HepG2 (cell line): ENCODE measurements at regions not wholly inside any gene's neighbourhood (a gene's known extent, or its start where the extent isn't known, plus 50 kb on each side); places are given as distances from the start of the nearest gene placed in this dataset.

Experiments
- ATAC-seq: fragments of 200-7000 bp; cut with Tn5 transposase; 3 replicates; pipeline ENCODE4 v1.9.1; 2020; ENCODE audit warnings: mild to moderate bottlenecking, moderate library complexity
- BruUV-seq: library from RNA; stranded (reverse); fragments of 400-500 nt; replicated peaks from 2 replicates; lab custom pipeline; 2021; lab: Mats Ljungman, UMichigan
- CTCF ChIA-PET: fragments of 300-600 bp; formaldehyde crosslinking; extraction: SDS; loops from one replicate; lab custom pipeline; 2021; ENCODE audit warnings: low total read pairs, inconsistent platforms, low intra/inter-chr PET ratio; lab: Yijun Ruan, JAX
- POLR2A ChIA-PET: fragments of 350-600 bp; sonication (Branson Sonifier 250); formaldehyde crosslinking; loops from one replicate; lab custom pipeline; 2020; ENCODE audit warnings: antibody characterized with exemption, inconsistent platforms; lab: Yijun Ruan, JAX
- DNase-seq: peaks from one replicate; pipeline ENCODE4 v3.0.0-alpha.2; 2015; ENCODE audit warnings: low spot score
- FAIRE-seq: peaks from 3 replicates; lab custom pipeline; 2011; peaks lifted over from hg19 to GRCh38; lab: Jason Lieb, UNC
- H2AFZ ChIP-seq: one replicate; pipeline ENCODE4 v1.6.1; 2011; ENCODE audit warnings: low read length, inconsistent platforms
- H3K27ac ChIP-seq: fragments of 300-600 bp; 3 replicates; pipeline ENCODE4 v1.8.0; 2011; ENCODE audit warnings: mixed run types, mild to moderate bottlenecking, mixed read lengths, low read length, inconsistent platforms; ENCODE audit not compliant: insufficient read depth; ENCODE audit errors: extremely low read length
- H3K27me3 ChIP-seq, 2 experiments: fragments of 200-600 bp in 1 of 2; 2 replicates in 1 of 2; 3 replicates in 1 of 2; pipeline versions ENCODE4 v1.6.0 to v1.8.0; 2011; ENCODE audit warnings: low read length in 2 of 2, mild to moderate bottlenecking in 2 of 2, moderate library complexity in 2 of 2, inconsistent platforms in 1 of 2; ENCODE audit not compliant: insufficient read depth in 2 of 2, control insufficient read depth in 1 of 2
- H3K36me3 ChIP-seq, 2 experiments: fragments of 200-600 bp in 1 of 2; replicated peaks in 1 of 2; 2 replicates in 1 of 2; 3 replicates in 1 of 2; pipeline versions ENCODE4 v1.5.1 to v1.8.0; 2011; ENCODE audit warnings: low read length in 2 of 2, inconsistent platforms in 1 of 2; ENCODE audit not compliant: insufficient read depth in 2 of 2, control insufficient read depth in 1 of 2
- H3K4me1 ChIP-seq: 2 replicates; pipeline ENCODE4 v1.5.1; 2012; ENCODE audit warnings: low read length, inconsistent platforms; ENCODE audit not compliant: insufficient read depth
- H3K4me2 ChIP-seq: 2 replicates; pipeline ENCODE4 v1.6.0; 2011; ENCODE audit warnings: low read depth, low read length, inconsistent platforms
- H3K4me3 ChIP-seq, 3 experiments: fragments of 200-600 bp in 1 of 3; sonication (generic), shearing (Covaris generic) in 1 of 3; replicated peaks in 1 of 3; 2 replicates each; pipeline ENCODE4 v1.5.1; 2011 to 2016; ENCODE audit warnings: low read length in 3 of 3, inconsistent platforms in 2 of 3, low read depth in 2 of 3, mild to moderate bottlenecking in 2 of 3, control low read depth in 1 of 3, mixed read lengths in 1 of 3; ENCODE audit not compliant: insufficient read depth in 1 of 3
- H3K79me2 ChIP-seq: one replicate; pipeline ENCODE4 v1.6.1; 2011; ENCODE audit warnings: low read length, inconsistent platforms; ENCODE audit not compliant: insufficient read depth
- H3K9ac ChIP-seq: 2 replicates; pipeline ENCODE4 v1.6.0; 2011; ENCODE audit warnings: mild to moderate bottlenecking, low read depth, low read length, inconsistent platforms; ENCODE audit not compliant: insufficient read depth
- H3K9me3 ChIP-seq: 2 replicates; pipeline ENCODE4 v1.5.1; 2012; ENCODE audit warnings: mild to moderate bottlenecking, low read length
- H4K20me1 ChIP-seq: 2 replicates; pipeline ENCODE4 v1.6.0; 2011; ENCODE audit warnings: inconsistent platforms, mild to moderate bottlenecking, low read length, moderate library complexity; ENCODE audit not compliant: insufficient read depth
- BHLHE40 ChIP-seq: IDR thresholded peaks from 2 replicates; pipeline ENCODE4 v1.6.1; 2011; ENCODE audit warnings: low read length, improper control_type of control experiment
- CEBPG ChIP-seq: IDR thresholded peaks from 2 replicates; pipeline ENCODE4 v1.6.1; 2016
- ESRRA ChIP-seq: sonication (generic); formaldehyde crosslinking; IDR thresholded peaks from 2 replicates; pipeline ENCODE4 v1.5.1; 2020; ENCODE audit warnings: mild to moderate bottlenecking, low read depth, missing genetic modification reagents
- MEIS2 ChIP-seq: sonication (generic); formaldehyde crosslinking; IDR thresholded peaks from 2 replicates; pipeline ENCODE4 v1.9.0; 2021; ENCODE audit warnings: mild to moderate bottlenecking, missing genetic modification reagents
- MXD4 ChIP-seq: IDR thresholded peaks from 2 replicates; pipeline ENCODE4 v1.6.1; 2016; ENCODE audit warnings: mild to moderate bottlenecking, missing biosample characterization, missing genetic modification reagents
- RBFOX2 ChIP-seq: fragments of 200-400 bp; formaldehyde crosslinking; IDR thresholded peaks from 2 replicates; pipeline ENCODE4 v1.6.1; 2017; ENCODE audit warnings: low read depth, mild to moderate bottlenecking, low read length
- RCOR2 ChIP-seq: IDR thresholded peaks from 2 replicates; pipeline ENCODE4 v1.6.1; 2016; ENCODE audit warnings: missing biosample characterization, missing genetic modification reagents
- REPIN1 ChIP-seq: sonication (generic); formaldehyde crosslinking; IDR thresholded peaks from 2 replicates; pipeline ENCODE4 v1.8.0; 2022; ENCODE audit warnings: missing genetic modification reagents, low read depth, mild to moderate bottlenecking, borderline replicate concordance
- SRSF1 ChIP-seq: fragments of 200-400 bp; formaldehyde crosslinking; optimal IDR thresholded peaks from 2 replicates; pipeline ENCODE3; 2017; ENCODE audit warnings: mild to moderate bottlenecking, low read depth, low read length, moderate library complexity
- ZMAT5 ChIP-seq: sonication (generic); formaldehyde crosslinking; IDR thresholded peaks from 2 replicates; pipeline ENCODE4 v1.5.0; 2020; ENCODE audit warnings: mild to moderate bottlenecking, low read depth, missing genetic modification reagents, borderline replicate concordance
- ZMYM4 ChIP-seq: sonication (generic); formaldehyde crosslinking; IDR thresholded peaks from 2 replicates; pipeline ENCODE4 v1.8.1; 2023; ENCODE audit warnings: mild to moderate bottlenecking, missing genetic modification reagents
- WGBS: methylation state at CpG from one replicate; pipeline ENCODE4 v1.1.6; 2017; ENCODE audit warnings: low lambda C conversion rate; 5-methylcytosine and 5-hydroxymethylcytosine counted together
- in situ Hi-C: cut with HindIII; loops from 2 replicates; pipeline ENCODE4 v1.10.0; 2017; ENCODE audit warnings: low pct_unique_long_range_greater_than_20kb; ENCODE audit not compliant: extremely low pct_ligation_motif_present
- intact Hi-C: fragments of 100-400 bp; cut with micrococcal nuclease; formaldehyde crosslinking; loops from one replicate; pipeline ENCODE4 v1.10.0; 2022; ENCODE audit not compliant: unreplicated experiment
- TF ChIP-seq, protein P1 (sequence below): sonication (generic); formaldehyde crosslinking; IDR thresholded peaks from 2 replicates; pipeline ENCODE4 v1.4.0; 2020; ENCODE audit warnings: missing genetic modification reagents

DNA sequence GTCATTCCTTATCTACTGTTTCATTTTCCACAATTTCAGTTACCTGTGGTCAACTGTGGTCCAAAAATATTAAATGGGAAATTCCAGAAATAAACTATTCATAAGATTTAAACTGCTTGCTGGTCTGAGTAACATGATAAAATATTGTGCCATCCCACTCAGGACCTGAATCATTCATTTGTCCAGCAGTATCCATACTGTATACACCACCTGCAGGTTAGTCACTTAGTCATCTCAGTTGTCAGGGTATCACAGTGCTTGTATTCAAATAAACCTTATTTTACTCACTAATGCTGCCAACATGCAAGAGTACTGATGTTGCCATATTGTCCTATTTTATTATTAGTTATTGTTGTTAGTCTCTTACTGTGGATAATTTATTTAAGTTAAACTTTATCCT lies 139.7 kb downstream of the FBXO4 start:
- Histone ChIP-seq H3K27me3 (no peaks in the 10 kb centered on the region), H3K36me3 (no peaks in the 10 kb centered on the region), H3K4me3 (no peak overlapping the region), H3K9ac (no peak overlapping the region), H3K4me1 (no peaks in the 10 kb centered on the region), H3K9me3 (no peaks in the 10 kb centered on the region), H3K27ac (no peak overlapping the region), H3K4me2 (no peak overlapping the region), H4K20me1 (no peaks in the 10 kb centered on the region), H3K79me2 (no peaks in the 10 kb centered on the region)
- intact Hi-C loops (no loop called here), in situ Hi-C loops (no loop called here)
- ATAC-seq (no peak), DNase-seq (no peak), FAIRE-seq (no peak)
- ChIA-PET POLR2A (no interaction called here), CTCF (no interaction called here)
- BruUV-seq = no TSS peak
- TF ChIP-seq ZMAT5 (CRISPR knock-in tag) (no peak), REPIN1 (no peak)
- TF ChIP-seq, all 625 proteins: peak for 0
- no peak overlapping the region for H2AFZ ChIP-seq

DNA sequence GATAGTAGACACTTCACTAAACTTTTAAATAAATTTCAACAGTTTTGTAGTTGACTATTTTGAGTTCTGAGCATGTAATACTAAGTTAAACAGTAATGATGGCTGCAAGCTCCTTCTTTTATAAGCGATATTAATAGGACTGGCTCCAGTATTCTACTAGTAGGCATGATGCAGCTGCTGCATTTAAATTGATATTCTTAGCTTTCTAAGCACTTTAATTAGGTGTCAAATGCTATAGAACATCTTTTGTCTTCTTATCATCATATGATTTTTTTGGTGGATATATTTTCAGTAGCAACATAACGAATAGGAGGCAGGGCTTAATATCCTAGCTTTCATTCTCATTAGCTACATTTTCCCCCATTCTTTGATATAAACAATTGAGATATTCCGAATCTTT lies 141.1 kb downstream of the FBXO4 start:
- BruUV-seq = no TSS peak
- Histone ChIP-seq H3K4me3 (no peak overlapping the region), H3K27ac (no peak overlapping the region), H3K9ac (no peak overlapping the region), H4K20me1 (no peaks in the 10 kb centered on the region), H3K36me3 (no peaks in the 10 kb centered on the region), H3K4me2 (no peak overlapping the region), H3K9me3 (no peaks in the 10 kb centered on the region), H3K4me1 (no peaks in the 10 kb centered on the region), H3K79me2 (no peaks in the 10 kb centered on the region), H2AFZ (no peak overlapping the region), H3K27me3 (no peaks in the 10 kb centered on the region)
- in situ Hi-C loops (no loop called here), intact Hi-C loops (no loop called here)
- ChIA-PET POLR2A (no interaction called here), CTCF (no interaction called here)
- under 1% methylated on average over 3 of the region's 3 CpGs for WGBS
- DNase-seq = no peak
- FAIRE-seq = no peak
- no peak for ATAC-seq
- TF ChIP-seq BHLHE40 = no peak
- TF ChIP-seq ZMYM4 (CRISPR knock-in tag) = no peak
- no peak for TF ChIP-seq MEIS2 (CRISPR knock-in tag)
- no peak for TF ChIP-seq ESRRA (CRISPR knock-in tag)
- TF ChIP-seq MXD4 (CRISPR knock-in tag) = no peak
- no peak for TF ChIP-seq SRSF1
- TF ChIP-seq CEBPG (CRISPR knock-in tag) = no peak
- TF ChIP-seq RCOR2 (CRISPR knock-in tag) = no peak
- TF ChIP-seq RBFOX2 = no peak
- TF ChIP-seq, protein P1, sequence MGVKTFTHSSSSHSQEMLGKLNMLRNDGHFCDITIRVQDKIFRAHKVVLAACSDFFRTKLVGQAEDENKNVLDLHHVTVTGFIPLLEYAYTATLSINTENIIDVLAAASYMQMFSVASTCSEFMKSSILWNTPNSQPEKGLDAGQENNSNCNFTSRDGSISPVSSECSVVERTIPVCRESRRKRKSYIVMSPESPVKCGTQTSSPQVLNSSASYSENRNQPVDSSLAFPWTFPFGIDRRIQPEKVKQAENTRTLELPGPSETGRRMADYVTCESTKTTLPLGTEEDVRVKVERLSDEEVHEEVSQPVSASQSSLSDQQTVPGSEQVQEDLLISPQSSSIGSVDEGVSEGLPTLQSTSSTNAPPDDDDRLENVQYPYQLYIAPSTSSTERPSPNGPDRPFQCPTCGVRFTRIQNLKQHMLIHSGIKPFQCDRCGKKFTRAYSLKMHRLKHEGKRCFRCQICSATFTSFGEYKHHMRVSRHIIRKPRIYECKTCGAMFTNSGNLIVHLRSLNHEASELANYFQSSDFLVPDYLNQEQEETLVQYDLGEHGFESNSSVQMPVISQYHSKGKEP (CRISPR knock-in tag) = no peak
